GM23248 (cell line): ENCODE measurements at regions not wholly inside any gene's neighbourhood (a gene's known extent, or its start where the extent isn't known, plus 50 kb on each side); places are given as distances from the start of the nearest gene placed in this dataset.
A peak's percentile ranks its signal among the peaks of the same experiment; 100 is the strongest.

ENCODE experiments used
- DNase-seq: peaks from one replicate; pipeline ENCODE4 v3.0.0-alpha.2; 2015
- H2AFZ ChIP-seq: fragments of 200-600 bp; sonication (generic); 2 replicates; pipeline ENCODE4 v1.6.1; 2016; ENCODE audit warnings: antibody characterized with exemption
- H3F3A ChIP-seq: fragments of 200-600 bp; sonication (generic); 2 replicates; pipeline ENCODE4 v1.6.1; 2016; ENCODE audit warnings: mild to moderate bottlenecking, antibody characterized with exemption, mixed run types; ENCODE audit not compliant: insufficient read depth
- H3K27ac ChIP-seq: fragments of 200-600 bp; sonication (generic); 2 replicates; pipeline ENCODE4 v1.5.1; 2016; ENCODE audit warnings: mild to moderate bottlenecking
- H3K27me3 ChIP-seq: fragments of 200-600 bp; sonication (generic); replicated peaks from 2 replicates; pipeline ENCODE4 v1.6.1; 2016; ENCODE audit warnings: mild to moderate bottlenecking; ENCODE audit not compliant: insufficient read depth
- H3K36me3 ChIP-seq: fragments of 200-600 bp; sonication (generic); 2 replicates; pipeline ENCODE4 v1.6.1; 2016; ENCODE audit warnings: low read depth, mild to moderate bottlenecking
- H3K4me1 ChIP-seq: fragments of 200-600 bp; sonication (generic); 2 replicates; pipeline ENCODE4 v1.6.1; 2016; ENCODE audit warnings: mild to moderate bottlenecking; ENCODE audit not compliant: insufficient read depth
- H3K4me2 ChIP-seq: fragments of 200-600 bp; sonication (generic); one replicate; pipeline ENCODE4 v1.6.1; 2016; ENCODE audit warnings: mild to moderate bottlenecking; ENCODE audit not compliant: unreplicated experiment
- H3K4me3 ChIP-seq: fragments of 200-600 bp; sonication (generic); 2 replicates; pipeline ENCODE4 v1.5.1; 2016; ENCODE audit warnings: mild to moderate bottlenecking
- H3K79me2 ChIP-seq: fragments of 200-600 bp; sonication (generic); 2 replicates; pipeline ENCODE4 v1.6.1; 2016; ENCODE audit warnings: mild to moderate bottlenecking; ENCODE audit not compliant: insufficient read depth
- H3K9ac ChIP-seq: fragments of 200-600 bp; sonication (generic); 2 replicates; pipeline ENCODE4 v1.6.1; 2016; ENCODE audit warnings: mild to moderate bottlenecking
- H3K9me2 ChIP-seq: fragments of 200-600 bp; sonication (generic); 2 replicates; pipeline ENCODE4 v1.6.1; 2016; ENCODE audit warnings: mixed run types, mild to moderate bottlenecking, moderate library complexity; ENCODE audit not compliant: insufficient read depth
- H3K9me3 ChIP-seq: fragments of 200-600 bp; sonication (generic); one replicate; pipeline ENCODE4 v1.6.1; 2017; ENCODE audit warnings: low read depth
- H4K20me1 ChIP-seq: fragments of 200-600 bp; sonication (generic); 2 replicates; pipeline ENCODE4 v1.6.0; 2016; ENCODE audit not compliant: insufficient read depth
- EZH2 ChIP-seq: fragments of 200-600 bp; sonication (generic); IDR thresholded peaks from 2 replicates; pipeline ENCODE4 v1.6.1; 2018; ENCODE audit warnings: antibody characterized with exemption, mild to moderate bottlenecking; ENCODE audit not compliant: insufficient read depth, poor library complexity, severe bottlenecking
- EZH2phosphoT487 ChIP-seq: fragments of 200-600 bp; sonication (generic); IDR thresholded peaks from 2 replicates; pipeline ENCODE4 v1.6.1; 2018; ENCODE audit warnings: antibody characterized with exemption, moderate library complexity, mild to moderate bottlenecking, low read depth; ENCODE audit not compliant: insufficient read depth
- WGBS, 2 experiments: methylation state at CpG; one replicate each; pipeline ENCODE4 v1.1.6; 2015 to 2017; ENCODE audit warnings: low lambda C conversion rate in 2 of 2, low coverage in 1 of 2; ENCODE audit errors: missing lambda C conversion rate in 2 of 2; 5-methylcytosine and 5-hydroxymethylcytosine counted together
- in situ Hi-C: fragments of 300-500 bp; cut with MboI; formaldehyde crosslinking; loops from 2 replicates; pipeline ENCODE4 v1.15.0; 2020

GRCh38 chr17:34458266-34458665 lies 95.2 kb upstream of the CCL1 start:
- DNase-seq: no peak
- 44% methylated on average over 6 of the region's 6 CpGs for WGBS, 2 experiments
- no peak overlapping the region for H3K4me3 ChIP-seq
- no peaks in the 10 kb centered on the region for H3K36me3 ChIP-seq
- 0 out of 2 replicates have a peak, but pooled peaks cover 6% of the 10 kb centered on the region for H3K27me3 ChIP-seq
- no peaks in the 10 kb centered on the region for H3F3A ChIP-seq
- no peak overlapping the region for H2AFZ ChIP-seq
- TF ChIP-seq EZH2phosphoT487: no peak
- no peak for TF ChIP-seq EZH2
- in situ Hi-C loops: no loop called here
- H4K20me1 ChIP-seq: no peaks in the 10 kb centered on the region
- no peaks in the 10 kb centered on the region for H3K4me1 ChIP-seq
- no peak overlapping the region for H3K27ac ChIP-seq
- no peaks in the 10 kb centered on the region for H3K79me2 ChIP-seq
- no peak overlapping the region for H3K9ac ChIP-seq
- no peaks in the 10 kb centered on the region for H3K9me2 ChIP-seq
- H3K4me2 ChIP-seq: no peak overlapping the region
- no peaks in the 10 kb centered on the region for H3K9me3 ChIP-seq

- H3K4me2 ChIP-seq: no peak overlapping the region
- no peak for DNase-seq
- H3F3A ChIP-seq: no peaks in the 10 kb centered on the region
- in situ Hi-C loops: no loop called here
- H3K4me1 ChIP-seq: no peaks in the 10 kb centered on the region
- H2AFZ ChIP-seq: no peak overlapping the region
- H3K9ac ChIP-seq: no peak overlapping the region
- no peak overlapping the region for H3K27ac ChIP-seq
- no peak overlapping the region for H3K4me3 ChIP-seq
- H3K9me2 ChIP-seq: no peaks in the 10 kb centered on the region
- no peaks in the 10 kb centered on the region for H3K36me3 ChIP-seq
- no peaks in the 10 kb centered on the region for H4K20me1 ChIP-seq
- 0 out of 2 replicates have a peak, but pooled peaks cover 6% of the 10 kb centered on the region for H3K27me3 ChIP-seq
- H3K79me2 ChIP-seq: no peaks in the 10 kb centered on the region
- no peaks in the 10 kb centered on the region for H3K9me3 ChIP-seq
- TF ChIP-seq EZH2 (no peak), EZH2phosphoT487 (no peak)
- 23 to 27% methylated on average over 2 of the region's 2 CpGs for WGBS, 2 experiments
Measured at GRCh38 chr17:34456121-34456520, 93.1 kb upstream of the CCL1 start.

- no peaks in the 10 kb centered on the region for H3K36me3 ChIP-seq
- H3K9me2 ChIP-seq: no peaks in the 10 kb centered on the region
- WGBS, 2 experiments: 16 to 17% methylated on average over 2 of the region's 2 CpGs
- no peak overlapping the region for H2AFZ ChIP-seq
- H3K79me2 ChIP-seq: no peaks in the 10 kb centered on the region
- no peak overlapping the region for H3K4me3 ChIP-seq
- H3K27ac ChIP-seq: no peak overlapping the region
- no peaks in the 10 kb centered on the region for H3F3A ChIP-seq
- H3K4me2 ChIP-seq: no peak overlapping the region
- no peaks in the 10 kb centered on the region for H3K9me3 ChIP-seq
- H3K9ac ChIP-seq: no peak overlapping the region
- TF ChIP-seq EZH2 (no peak), EZH2phosphoT487 (no peak)
- no peaks in the 10 kb centered on the region for H3K4me1 ChIP-seq
- no peak for DNase-seq
- H4K20me1 ChIP-seq: no peaks in the 10 kb centered on the region
- in situ Hi-C loops: no loop called here
- no peaks in the 10 kb centered on the region; the same call in 1 of the 2 replicates for H3K27me3 ChIP-seq
Measured at GRCh38 chr17:34452769-34453168, 89.7 kb upstream of the CCL1 start.

DNA sequence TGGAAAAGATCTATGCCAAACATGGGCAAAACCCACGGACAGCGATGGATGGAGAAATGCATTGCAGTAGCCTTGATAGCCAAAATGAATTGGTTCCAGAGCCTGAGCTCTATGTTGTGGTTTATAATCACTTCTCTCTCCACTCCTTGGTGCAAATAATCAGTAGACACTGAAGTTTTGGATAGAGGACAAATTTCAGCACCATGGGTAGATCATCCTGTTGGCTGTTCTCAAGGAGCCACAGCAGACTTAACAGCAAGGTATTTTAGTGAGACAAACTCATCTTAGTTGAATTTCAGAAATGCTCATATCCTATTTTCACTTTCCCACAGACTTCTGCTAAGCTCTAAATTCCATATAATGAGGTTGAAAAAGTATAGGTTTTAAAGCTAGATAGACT lies 88.3 kb upstream of the CCL1 start:
- no peak overlapping the region for H3K4me3 ChIP-seq
- no peaks in the 10 kb centered on the region; the same call in 1 of the 2 replicates for H3K27me3 ChIP-seq
- no peaks in the 10 kb centered on the region for H3K79me2 ChIP-seq
- H4K20me1 ChIP-seq: no peaks in the 10 kb centered on the region
- H3K9me3 ChIP-seq: no peaks in the 10 kb centered on the region
- no peak overlapping the region for H3K9ac ChIP-seq
- H3F3A ChIP-seq: no peaks in the 10 kb centered on the region
- H3K27ac ChIP-seq: no peak overlapping the region
- no peaks in the 10 kb centered on the region for H3K9me2 ChIP-seq
- in situ Hi-C loops: no loop called here
- H2AFZ ChIP-seq: no peak overlapping the region
- peak; percentile 25 for DNase-seq
- no peaks in the 10 kb centered on the region for H3K36me3 ChIP-seq
- TF ChIP-seq EZH2 (no peak), EZH2phosphoT487 (no peak)
- WGBS, 2 experiments: 33 to 53% methylated on average over 2 of the region's 2 CpGs
- H3K4me1 ChIP-seq: no peaks in the 10 kb centered on the region
- H3K4me2 ChIP-seq: no peak overlapping the region

DNA sequence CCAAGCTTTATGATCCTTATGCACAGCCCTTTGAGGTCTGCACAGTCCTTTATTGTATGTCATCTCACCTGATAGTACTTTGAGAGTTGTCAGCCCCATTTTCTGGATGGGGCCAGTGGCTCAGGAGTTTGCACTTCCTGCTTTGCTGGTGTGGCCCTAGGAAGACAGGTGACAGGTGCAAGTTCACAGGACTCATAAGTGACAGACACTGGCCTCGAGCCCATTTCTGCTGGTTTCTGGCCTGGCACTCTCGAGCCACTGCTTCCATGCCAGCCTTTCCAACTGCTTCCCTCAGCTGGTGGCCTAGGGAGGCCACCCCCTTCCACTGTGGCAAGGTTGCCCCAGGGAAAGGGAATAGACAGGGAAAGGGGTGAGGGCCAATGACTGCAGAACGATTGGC lies 84.4 kb upstream of the CCL1 start:
- DNase-seq: no peak
- Histone ChIP-seq H3K27ac (no peak overlapping the region), H3K4me2 (no peak overlapping the region), H4K20me1 (no peaks in the 10 kb centered on the region), H2AFZ (no peak overlapping the region), H3K27me3 (no peaks in the 10 kb centered on the region; the same call in none of the 2 replicates), H3K36me3 (no peaks in the 10 kb centered on the region), H3K9me3 (no peaks in the 10 kb centered on the region), H3K79me2 (no peaks in the 10 kb centered on the region), H3K4me1 (no peaks in the 10 kb centered on the region), H3K9me2 (no peaks in the 10 kb centered on the region), H3K9ac (no peak overlapping the region), H3F3A (no peaks in the 10 kb centered on the region), H3K4me3 (no peak overlapping the region)
- TF ChIP-seq EZH2 (no peak), EZH2phosphoT487 (no peak)
- 3 to 5% methylated on average over 3 of the region's 3 CpGs for WGBS, 2 experiments
- in situ Hi-C loops: no loop called here
